AG04449 (cell line): ENCODE measurements at regions not wholly inside any gene's neighbourhood (a gene's known extent, or its start where the extent isn't known, plus 50 kb on each side); places are given as distances from the start of the nearest gene placed in this dataset.

ENCODE experiments used
- CTCF ChIA-PET: fragments of 350-600 bp; formaldehyde crosslinking; extraction: SDS; loops from one replicate; lab custom pipeline; 2021; ENCODE audit warnings: antibody characterized with exemption; lab: Yijun Ruan, JAX
- POLR2A ChIA-PET: fragments of 400-600, 350-600 bp; formaldehyde crosslinking; extraction: SDS; loops from one replicate; lab custom pipeline; 2020; ENCODE audit warnings: antibody characterized with exemption, inconsistent platforms; lab: Yijun Ruan, JAX
- DNase-seq: peaks from one replicate; pipeline ENCODE4 v3.0.0-alpha.2; 2010; ENCODE audit warnings: low read depth, low spot score
- H3K4me3 ChIP-seq: 2 replicates; pipeline ENCODE4 v1.5.1; 2011; ENCODE audit warnings: low read depth, mild to moderate bottlenecking, control low read depth, low read length
- TF ChIP-seq, protein P1 (sequence below): IDR thresholded peaks from one replicate; pipeline ENCODE4 v1.5.1; 2011; ENCODE audit warnings: mild to moderate bottlenecking, moderate library complexity, low read length, control low read depth, inconsistent platforms; ENCODE audit not compliant: insufficient read depth; ENCODE audit errors: missing control alignments

DNA sequence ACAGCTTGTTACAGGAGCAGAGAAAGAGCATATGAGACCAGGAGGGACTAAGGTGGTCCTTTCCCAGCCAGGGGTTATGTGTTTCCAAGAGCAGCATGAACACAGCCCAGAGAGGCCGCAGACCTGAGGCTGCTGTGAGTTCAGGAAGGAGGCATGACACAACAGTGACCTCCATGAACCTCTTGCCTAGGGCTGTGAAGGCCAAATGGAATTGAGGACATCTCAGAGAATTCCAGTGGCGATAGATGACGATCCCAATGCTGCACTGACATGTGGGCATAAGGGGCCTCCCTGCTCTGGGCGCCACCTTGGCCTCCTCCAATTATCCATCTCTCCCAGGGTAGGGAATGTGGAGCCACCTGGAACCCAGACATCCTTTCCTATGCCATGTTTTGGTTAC, 79.9 kb upstream of the FUCA2 start:
- TF ChIP-seq, protein P1, sequence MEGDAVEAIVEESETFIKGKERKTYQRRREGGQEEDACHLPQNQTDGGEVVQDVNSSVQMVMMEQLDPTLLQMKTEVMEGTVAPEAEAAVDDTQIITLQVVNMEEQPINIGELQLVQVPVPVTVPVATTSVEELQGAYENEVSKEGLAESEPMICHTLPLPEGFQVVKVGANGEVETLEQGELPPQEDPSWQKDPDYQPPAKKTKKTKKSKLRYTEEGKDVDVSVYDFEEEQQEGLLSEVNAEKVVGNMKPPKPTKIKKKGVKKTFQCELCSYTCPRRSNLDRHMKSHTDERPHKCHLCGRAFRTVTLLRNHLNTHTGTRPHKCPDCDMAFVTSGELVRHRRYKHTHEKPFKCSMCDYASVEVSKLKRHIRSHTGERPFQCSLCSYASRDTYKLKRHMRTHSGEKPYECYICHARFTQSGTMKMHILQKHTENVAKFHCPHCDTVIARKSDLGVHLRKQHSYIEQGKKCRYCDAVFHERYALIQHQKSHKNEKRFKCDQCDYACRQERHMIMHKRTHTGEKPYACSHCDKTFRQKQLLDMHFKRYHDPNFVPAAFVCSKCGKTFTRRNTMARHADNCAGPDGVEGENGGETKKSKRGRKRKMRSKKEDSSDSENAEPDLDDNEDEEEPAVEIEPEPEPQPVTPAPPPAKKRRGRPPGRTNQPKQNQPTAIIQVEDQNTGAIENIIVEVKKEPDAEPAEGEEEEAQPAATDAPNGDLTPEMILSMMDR: no peak
- no peak for DNase-seq
- H3K4me3 ChIP-seq: no peak overlapping the region
- ChIA-PET CTCF (interaction anchor here (0.8 to 5.5 kb wide), 2 partner anchors 16 to 422 kb away, joined by 3 to 21 read pairs; no protein-coding TSS in a partner anchor), POLR2A (no interaction called here)

DNA sequence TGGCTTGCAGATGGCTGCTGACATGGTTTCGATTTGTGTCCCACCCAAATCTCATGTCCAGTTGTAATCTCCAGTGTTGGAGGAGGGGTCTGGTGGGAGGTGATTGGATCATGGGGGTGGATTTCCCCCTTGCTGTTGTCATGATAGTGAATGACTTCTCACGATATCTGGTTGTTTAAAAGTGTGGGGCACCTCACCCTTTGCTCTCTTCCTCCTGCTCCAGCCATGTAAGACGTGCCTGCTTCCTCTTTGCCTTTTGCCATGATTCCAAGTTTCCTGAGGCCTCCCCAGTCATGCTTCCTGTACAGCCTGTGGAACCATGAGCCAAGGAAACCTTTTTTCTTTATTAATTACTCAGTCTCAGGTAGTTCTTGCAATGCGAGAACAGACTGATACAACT, 77.6 kb upstream of the FUCA2 start:
- TF ChIP-seq, protein P1: no peak
- DNase-seq: no peak
- CTCF ChIA-PET: interaction anchor here (0.6 to 5.5 kb wide), 2 partner anchors 14 to 462 kb away, joined by 4 to 21 read pairs; no protein-coding TSS in a partner anchor
- no peak overlapping the region for H3K4me3 ChIP-seq
- POLR2A ChIA-PET: no interaction called here

DNA sequence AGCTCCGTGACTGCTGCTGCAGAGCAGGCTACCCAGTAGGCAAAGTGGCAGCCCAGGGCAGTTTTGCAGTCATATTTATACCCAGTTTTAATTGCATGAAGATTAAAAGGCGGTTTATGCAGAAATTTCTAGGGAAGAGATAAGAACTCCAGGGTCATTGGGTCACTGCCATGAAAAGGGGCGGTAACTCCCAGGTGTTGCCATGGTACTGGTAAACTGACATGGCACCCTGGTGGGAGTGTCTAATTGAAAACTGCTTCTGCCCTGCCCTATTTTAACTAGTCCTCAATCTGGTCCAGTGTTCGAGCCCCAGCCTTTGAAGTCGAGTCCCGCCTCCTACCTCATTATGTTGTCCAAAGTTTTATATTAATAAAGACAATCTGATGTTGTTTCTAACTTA, 75.0 kb upstream of the FUCA2 start:
- no peak overlapping the region for H3K4me3 ChIP-seq
- no peak for DNase-seq
- TF ChIP-seq, protein P1: no peak
- CTCF ChIA-PET: interaction anchor here (1.8 kb wide), 1 partner anchor 427 kb away, joined by 5 read pairs; no protein-coding TSS in a partner anchor
- POLR2A ChIA-PET: no interaction called here

DNA sequence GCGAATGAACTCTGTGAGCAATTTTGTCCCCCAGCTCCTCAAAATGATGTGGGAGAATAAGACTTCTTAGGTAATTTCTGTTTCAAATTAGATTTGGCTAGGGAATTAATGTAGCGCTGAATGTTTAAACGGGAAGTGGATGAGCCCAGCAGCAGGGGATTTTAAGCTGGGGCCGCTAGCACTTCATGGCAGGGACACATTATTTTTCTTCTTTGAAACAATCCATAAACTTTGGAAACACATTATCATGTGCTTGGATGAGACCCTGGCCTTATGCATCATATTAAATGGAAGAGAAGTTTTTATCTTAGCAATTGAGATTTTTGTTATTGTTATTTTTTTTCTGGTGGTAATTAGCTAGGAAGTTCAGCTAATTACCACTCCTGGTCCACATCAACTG, 74.2 kb upstream of the FUCA2 start:
- POLR2A ChIA-PET: interaction anchor here (0.6 kb wide), 1 partner anchor 260 kb away, joined by 3 read pairs; no protein-coding TSS in a partner anchor
- TF ChIP-seq, protein P1: no peak
- CTCF ChIA-PET: interaction anchor here (0.9 to 2.6 kb wide), 4 partner anchors 10 to 428 kb away, joined by 4 to 19 read pairs (median 4); no protein-coding TSS in a partner anchor
- no peak for DNase-seq
- no peak overlapping the region for H3K4me3 ChIP-seq

DNA sequence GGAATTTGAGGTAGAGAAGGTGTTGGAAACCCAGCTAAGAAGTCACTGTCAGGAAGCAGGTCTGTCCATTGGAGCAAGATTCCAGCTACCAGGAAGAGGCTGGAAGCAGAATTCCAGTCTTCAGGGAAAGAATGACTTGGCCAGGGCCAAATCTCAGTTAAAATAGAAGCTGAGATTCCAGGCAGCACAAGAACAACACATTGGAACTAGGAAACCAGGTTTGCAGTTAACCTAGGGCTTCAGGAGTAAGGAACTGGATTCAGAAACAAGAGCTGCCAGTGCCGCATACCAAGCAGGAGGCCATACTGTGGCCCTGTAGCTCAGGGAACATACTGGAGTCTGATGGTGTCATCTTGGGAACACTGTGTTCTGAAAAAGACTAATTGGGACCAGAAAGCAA, 73.7 kb upstream of the FUCA2 start:
- no peak for DNase-seq
- POLR2A ChIA-PET: interaction anchor here (0.6 to 0.7 kb wide), 2 partner anchors 258 to 261 kb away, joined by 3 read pairs; partner anchors contain the start of gene LTV1
- TF ChIP-seq, protein P1: no peak
- CTCF ChIA-PET: interaction anchor here (0.9 to 2.6 kb wide), 4 partner anchors 10 to 428 kb away, joined by 4 to 19 read pairs (median 4); no protein-coding TSS in a partner anchor
- H3K4me3 ChIP-seq: no peak overlapping the region

DNA sequence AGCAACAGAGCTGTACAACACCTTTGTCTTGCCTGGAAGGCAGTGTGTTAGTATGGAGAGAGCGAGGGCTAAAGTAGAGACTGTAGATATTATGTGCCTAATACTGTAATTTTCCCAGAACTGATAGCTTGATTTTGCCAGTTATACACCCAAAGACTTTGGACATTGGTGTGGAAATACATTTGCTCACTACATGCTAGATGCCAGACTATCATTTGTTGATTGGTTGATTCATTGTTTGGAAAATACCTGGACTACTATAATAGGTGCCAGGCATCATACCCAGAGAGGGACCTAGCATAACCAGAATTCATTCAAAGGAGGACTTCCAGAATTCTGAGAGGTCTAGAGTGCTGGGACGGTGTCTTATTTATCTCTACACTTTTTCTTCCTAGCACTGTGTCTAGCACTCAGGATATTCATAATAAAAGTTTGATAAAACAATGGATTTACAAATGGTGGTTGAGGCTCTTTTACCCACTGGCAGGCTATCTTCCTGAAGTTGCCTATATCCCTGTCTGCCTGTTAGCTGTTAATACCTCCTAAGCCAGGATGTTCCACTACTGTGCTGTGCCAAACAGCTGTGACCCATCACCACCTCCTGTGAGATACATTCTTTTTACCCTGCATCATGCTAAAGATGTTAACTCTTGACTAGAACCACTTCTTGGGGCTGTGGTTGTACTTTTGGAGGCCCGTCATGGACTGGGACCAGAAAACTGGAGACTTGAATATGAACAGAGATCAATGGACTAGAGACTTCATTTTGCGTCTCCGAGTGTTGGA, 72.2 kb upstream of the FUCA2 start:
- DNase-seq: no peak
- ChIA-PET CTCF (interaction anchor here (2.3 to 2.6 kb wide), 2 partner anchors 8 to 430 kb away, joined by 11 to 19 read pairs; no protein-coding TSS in a partner anchor), POLR2A (no interaction called here)
- TF ChIP-seq, protein P1: no peak
- no peak overlapping the region for H3K4me3 ChIP-seq
